ENCODE measurements at regions not wholly inside any gene's neighbourhood (a gene's known extent, or its start where the extent isn't known, plus 50 kb on each side); places are given as distances from the start of the nearest gene placed in this dataset.

GRCh38 chr17:45693792-45694191 is 90.3 kb upstream of the CRHR1 start:
- H4K20me1 ChIP-seq (ENCODE audit: insufficient read depth, low read length) = no peaks in the 10 kb centered on the region
- H3K27ac ChIP-seq (ENCODE audit: low read depth, low read length) = no peak overlapping the region
- no peak overlapping the region for H2AFZ ChIP-seq (ENCODE audit: low read length)
- H3K4me2 ChIP-seq (ENCODE audit: insufficient read depth, low read length) = no peak overlapping the region
- H3K4me1 ChIP-seq (ENCODE audit: insufficient read depth, low read length) = no peaks in the 10 kb centered on the region
- H3K36me3 ChIP-seq (ENCODE audit: insufficient read depth, low read length) = no peaks in the 10 kb centered on the region
- no peak for DNase-seq (ENCODE audit: insufficient read length, low spot score, missing footprints)
- H3K4me3 ChIP-seq (ENCODE audit: insufficient read depth, low read length) = no peak overlapping the region
- peaks cover 45% of the 10 kb centered on the region for H3K27me3 ChIP-seq (ENCODE audit: insufficient read depth, low read length)
- no peaks in the 10 kb centered on the region for H3K79me2 ChIP-seq (ENCODE audit: insufficient read depth, low read length)
- no peaks in the 10 kb centered on the region for H3K9me3 ChIP-seq (ENCODE audit: low read depth, low read length)
- no peak for TF ChIP-seq CTCF (IDR thresholded peaks at IDR 0.05; ENCODE audit: extremely low read depth, low read depth, low read length)

GRCh38 chr17:45696442-45696841 is 87.7 kb upstream of the CRHR1 start:
- H2AFZ ChIP-seq (ENCODE audit: low read length) = no peak overlapping the region
- DNase-seq (ENCODE audit: insufficient read length, low spot score, missing footprints) = no peak
- no peaks in the 10 kb centered on the region for H3K79me2 ChIP-seq (ENCODE audit: insufficient read depth, low read length)
- H3K36me3 ChIP-seq (ENCODE audit: insufficient read depth, low read length) = no peaks in the 10 kb centered on the region
- no peaks in the 10 kb centered on the region for H3K4me1 ChIP-seq (ENCODE audit: insufficient read depth, low read length)
- TF ChIP-seq CTCF (IDR thresholded peaks at IDR 0.05; ENCODE audit: extremely low read depth, low read depth, low read length) = no peak
- no peak overlapping the region for H3K27ac ChIP-seq (ENCODE audit: low read depth, low read length)
- no peaks in the 10 kb centered on the region for H3K9me3 ChIP-seq (ENCODE audit: low read depth, low read length)
- H3K4me3 ChIP-seq (ENCODE audit: insufficient read depth, low read length) = no peak overlapping the region
- H3K4me2 ChIP-seq (ENCODE audit: insufficient read depth, low read length) = no peak overlapping the region
- no peaks in the 10 kb centered on the region for H4K20me1 ChIP-seq (ENCODE audit: insufficient read depth, low read length)
- H3K27me3 ChIP-seq (ENCODE audit: insufficient read depth, low read length) = peaks cover 18% of the 10 kb centered on the region

- H4K20me1 ChIP-seq (ENCODE audit: insufficient read depth, low read length) = no peaks in the 10 kb centered on the region
- H3K4me1 ChIP-seq (ENCODE audit: insufficient read depth, low read length) = no peaks in the 10 kb centered on the region
- no peaks in the 10 kb centered on the region for H3K9me3 ChIP-seq (ENCODE audit: low read depth, low read length)
- no peak overlapping the region for H3K27ac ChIP-seq (ENCODE audit: low read depth, low read length)
- DNase-seq (ENCODE audit: insufficient read length, low spot score, missing footprints) = no peak
- H3K4me3 ChIP-seq (ENCODE audit: insufficient read depth, low read length) = no peak overlapping the region
- peaks cover 13% of the 10 kb centered on the region for H3K27me3 ChIP-seq (ENCODE audit: insufficient read depth, low read length)
- no peaks in the 10 kb centered on the region for H3K36me3 ChIP-seq (ENCODE audit: insufficient read depth, low read length)
- no peak overlapping the region for H2AFZ ChIP-seq (ENCODE audit: low read length)
- TF ChIP-seq CTCF (IDR thresholded peaks at IDR 0.05; ENCODE audit: extremely low read depth, low read depth, low read length) = no peak
- H3K4me2 ChIP-seq (ENCODE audit: insufficient read depth, low read length) = no peak overlapping the region
- no peaks in the 10 kb centered on the region for H3K79me2 ChIP-seq (ENCODE audit: insufficient read depth, low read length)
Observed at GRCh38 chr17:45697076-45697475, 87.0 kb upstream of the CRHR1 start.

- H3K79me2 ChIP-seq (ENCODE audit: insufficient read depth, low read length) = no peaks in the 10 kb centered on the region
- H3K9me3 ChIP-seq (ENCODE audit: low read depth, low read length) = no peaks in the 10 kb centered on the region
- H3K27me3 ChIP-seq (ENCODE audit: insufficient read depth, low read length) = no peaks in the 10 kb centered on the region
- H3K4me1 ChIP-seq (ENCODE audit: insufficient read depth, low read length) = peaks cover 5% of the 10 kb centered on the region
- no peak for DNase-seq (ENCODE audit: insufficient read length, low spot score, missing footprints)
- H3K27ac ChIP-seq (ENCODE audit: low read depth, low read length) = no peak overlapping the region
- H2AFZ ChIP-seq (ENCODE audit: low read length) = no peak overlapping the region
- no peak for TF ChIP-seq CTCF (IDR thresholded peaks at IDR 0.05; ENCODE audit: extremely low read depth, low read depth, low read length)
- no peak overlapping the region for H3K4me3 ChIP-seq (ENCODE audit: insufficient read depth, low read length)
- no peaks in the 10 kb centered on the region for H3K36me3 ChIP-seq (ENCODE audit: insufficient read depth, low read length)
- no peak overlapping the region for H3K4me2 ChIP-seq (ENCODE audit: insufficient read depth, low read length)
- H4K20me1 ChIP-seq (ENCODE audit: insufficient read depth, low read length) = no peaks in the 10 kb centered on the region
Observed at GRCh38 chr17:45700171-45701090, 83.7 kb upstream of the CRHR1 start.
